HG02678 (cell line): ENCODE measurements at regions not wholly inside any gene's neighbourhood (a gene's known extent, or its start where the extent isn't known, plus 50 kb on each side); places are given as distances from the start of the nearest gene placed in this dataset.
A peak's percentile ranks its signal among the peaks of the same experiment; 100 is the strongest.

Experiments used
- ATAC-seq: cut with Tn5 transposase; IDR thresholded peaks from one replicate; pipeline ENCODE4 v1.9.1; 2021; ENCODE audit warnings: mild to moderate bottlenecking, moderate library complexity; ENCODE audit not compliant: unreplicated experiment

DNA sequence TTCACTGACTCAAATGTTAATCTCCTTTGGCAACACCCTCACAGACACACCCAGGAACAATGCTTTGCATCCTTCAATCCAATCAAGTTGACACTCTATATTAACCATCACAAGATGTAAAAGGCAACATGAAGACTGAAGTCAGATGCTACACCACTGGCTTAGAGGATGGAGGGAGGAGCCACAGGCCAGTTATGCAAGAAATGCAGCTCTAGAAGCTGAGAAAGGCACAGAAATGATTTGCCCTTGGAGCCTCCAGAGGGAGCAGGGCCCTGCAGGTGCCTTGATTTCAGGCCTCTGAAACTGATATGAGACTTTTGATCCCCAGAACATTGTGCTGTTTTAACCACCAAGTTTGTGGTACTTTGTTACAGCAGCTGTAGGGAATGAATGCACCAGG is 276.3 kb downstream of the KCNS3 start:
- no peak for ATAC-seq

DNA sequence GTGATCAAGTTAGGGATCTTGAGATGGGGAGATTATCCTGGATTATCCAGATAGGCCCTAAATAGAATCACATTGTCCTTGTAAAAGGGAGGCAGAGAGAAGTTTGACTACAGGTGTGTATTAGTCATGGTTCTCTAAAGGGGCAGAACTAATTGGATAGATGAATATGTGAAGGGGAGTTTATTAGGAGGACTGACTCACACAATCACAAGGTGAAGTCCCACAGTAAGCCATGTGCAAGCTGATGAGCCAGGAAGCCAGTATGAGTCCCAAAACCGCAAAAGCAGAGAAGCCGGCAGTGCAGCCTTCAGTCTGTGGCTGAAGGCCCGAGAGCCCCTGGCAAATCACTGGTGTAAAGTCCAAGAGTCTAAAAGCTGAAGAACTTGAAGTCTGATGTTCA is 275.8 kb downstream of the KCNS3 start:
- no peak for ATAC-seq

DNA sequence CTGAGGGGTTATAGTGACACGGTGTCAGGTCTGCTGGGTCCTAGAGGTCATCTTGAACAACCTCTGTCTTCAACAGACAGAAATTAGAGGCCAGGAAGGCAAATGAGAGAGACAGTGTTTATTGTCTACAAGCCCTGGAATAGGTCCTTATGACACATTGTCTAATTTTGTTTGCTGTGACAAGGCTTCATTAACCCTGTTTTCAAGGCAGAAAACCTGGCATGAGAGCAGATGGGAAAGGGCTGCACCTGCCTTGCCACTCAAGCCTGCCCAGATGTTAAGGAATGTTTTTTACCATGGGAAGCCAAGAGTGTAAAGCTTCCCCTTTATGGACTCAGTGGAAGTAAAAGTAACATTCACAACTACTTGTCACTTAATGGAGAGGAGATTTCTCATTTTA is 275.3 kb downstream of the KCNS3 start:
- ATAC-seq = no peak

DNA sequence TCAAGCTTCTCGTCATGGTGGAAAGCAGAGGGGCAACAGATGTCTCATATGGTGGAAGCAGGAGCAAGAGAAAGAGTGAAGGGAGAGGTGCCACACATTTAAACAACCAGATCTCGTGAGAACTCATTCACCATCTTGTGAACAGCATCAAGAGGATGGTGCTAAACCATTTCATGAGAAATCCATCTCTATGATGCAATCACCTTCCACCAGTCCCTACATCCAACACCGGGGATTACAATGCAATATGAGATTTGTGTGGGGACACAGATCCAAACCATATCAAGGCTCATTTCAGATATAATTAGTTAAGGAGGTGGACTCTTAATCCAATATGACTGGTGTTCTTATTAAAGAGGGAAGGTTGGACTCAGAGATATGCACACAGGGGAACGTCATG is 272.8 kb downstream of the KCNS3 start:
- no peak for ATAC-seq

DNA sequence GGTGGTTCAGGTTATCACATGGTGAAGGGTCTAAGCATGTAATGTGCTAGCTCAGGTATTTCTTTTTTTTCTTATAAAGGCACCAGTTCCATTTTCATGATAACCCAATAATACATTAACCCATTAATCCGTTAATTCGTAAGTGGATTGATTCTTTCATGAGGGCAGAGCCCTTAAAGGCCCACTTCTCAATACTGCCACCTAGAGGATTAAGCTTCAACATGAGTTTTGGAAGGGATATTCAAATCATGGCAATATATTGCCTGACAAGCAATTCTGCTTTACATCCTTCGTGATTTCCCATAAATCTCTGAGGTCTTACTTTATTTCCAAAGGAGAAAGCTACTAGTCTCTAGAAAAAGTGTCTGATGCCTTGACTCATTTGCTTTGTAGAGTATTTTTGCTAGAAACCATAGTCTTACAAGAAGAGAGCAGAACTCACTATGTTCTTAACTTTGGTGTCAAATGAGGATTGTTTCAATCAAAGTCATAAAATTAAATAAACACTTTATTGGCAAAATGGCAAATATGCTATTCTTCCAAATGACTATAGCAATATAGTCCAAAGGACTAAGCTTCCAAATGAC is 271.3 kb downstream of the KCNS3 start:
- peak; percentile 67 for ATAC-seq

DNA sequence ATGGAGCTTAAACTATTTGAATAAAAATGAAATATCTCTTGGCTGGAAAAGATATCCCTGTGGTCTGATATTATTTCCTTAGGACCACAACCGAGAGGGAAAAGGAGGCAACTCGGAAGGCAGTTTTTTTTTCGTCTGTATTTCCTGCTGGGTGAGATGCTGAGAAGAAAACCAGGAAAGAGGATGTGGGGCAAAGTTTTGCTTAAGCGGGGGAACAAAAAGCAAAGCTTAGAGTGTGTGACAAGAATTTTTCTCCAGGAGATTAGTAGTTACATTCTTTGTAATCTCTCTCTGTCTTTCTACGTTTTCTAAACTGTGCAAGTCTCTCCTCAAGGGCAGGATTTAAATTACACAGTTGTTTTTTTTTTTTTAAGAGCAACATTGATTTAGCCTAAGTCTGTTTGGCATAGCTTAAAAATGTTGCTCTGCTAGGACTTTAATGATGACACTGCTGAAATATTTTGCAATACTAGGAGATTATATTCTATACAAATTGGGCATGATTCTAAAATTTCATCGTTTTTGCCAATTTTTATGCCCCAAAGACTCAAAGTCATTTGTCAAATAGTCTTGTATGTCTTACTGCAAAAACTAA is 258.5 kb downstream of the KCNS3 start:
- no peak for ATAC-seq

DNA sequence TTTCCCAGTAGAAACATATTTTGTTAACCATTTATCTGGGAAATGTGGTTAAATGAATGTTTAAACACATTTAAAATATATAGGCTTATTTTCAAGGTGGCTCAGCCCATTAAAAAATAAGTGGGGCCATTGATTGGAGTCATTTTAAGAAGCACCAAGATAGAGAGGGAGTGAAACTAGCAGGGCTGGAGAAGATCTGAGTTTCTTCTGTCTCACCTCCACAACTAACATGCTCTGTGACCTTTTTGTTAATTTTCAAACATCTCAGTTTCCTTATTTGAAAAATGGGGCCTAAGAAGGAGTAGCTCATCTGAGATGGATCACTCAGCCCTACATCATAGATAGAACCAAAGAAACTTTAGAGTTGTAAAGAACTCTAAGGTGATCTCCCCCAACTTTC is 254.8 kb downstream of the KCNS3 start:
- no peak for ATAC-seq

DNA sequence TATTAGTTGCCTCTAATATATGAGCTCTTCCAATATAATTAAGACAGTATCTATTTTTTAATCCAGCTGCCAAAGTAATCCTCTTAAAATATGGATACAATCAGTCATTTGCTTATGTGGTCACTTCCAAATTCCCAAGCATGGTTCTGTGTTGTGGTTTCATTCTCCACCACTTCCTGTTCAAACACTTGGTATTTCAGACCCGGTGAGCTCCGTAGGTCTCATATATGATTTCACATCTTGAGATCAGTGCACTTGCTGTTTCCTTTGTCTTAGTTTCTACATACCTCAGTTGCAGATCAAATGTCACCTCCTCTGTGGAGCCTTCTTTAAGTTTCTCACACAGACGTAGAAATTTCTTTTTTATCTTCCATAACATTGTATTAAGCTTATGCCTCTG is 254.2 kb downstream of the KCNS3 start:
- no peak for ATAC-seq

DNA sequence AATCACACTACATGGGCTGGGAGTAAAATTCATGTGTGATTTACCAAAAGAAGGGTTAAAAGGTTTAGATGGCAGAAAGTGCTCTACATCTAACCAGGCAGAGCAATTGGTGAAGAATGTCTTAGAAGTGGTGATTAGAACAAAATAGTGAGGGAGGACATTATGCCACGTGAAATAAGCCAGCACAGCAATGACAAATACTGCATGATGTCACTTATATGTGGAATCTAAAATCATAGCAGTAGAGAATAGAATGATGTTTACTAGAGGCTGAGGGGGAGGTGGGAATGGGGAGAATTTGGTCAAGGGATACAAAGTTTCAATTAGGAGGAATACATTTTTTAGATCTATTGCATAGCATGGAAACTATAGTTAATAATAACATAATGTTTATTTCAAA is 253.3 kb downstream of the KCNS3 start:
- ATAC-seq = no peak

DNA sequence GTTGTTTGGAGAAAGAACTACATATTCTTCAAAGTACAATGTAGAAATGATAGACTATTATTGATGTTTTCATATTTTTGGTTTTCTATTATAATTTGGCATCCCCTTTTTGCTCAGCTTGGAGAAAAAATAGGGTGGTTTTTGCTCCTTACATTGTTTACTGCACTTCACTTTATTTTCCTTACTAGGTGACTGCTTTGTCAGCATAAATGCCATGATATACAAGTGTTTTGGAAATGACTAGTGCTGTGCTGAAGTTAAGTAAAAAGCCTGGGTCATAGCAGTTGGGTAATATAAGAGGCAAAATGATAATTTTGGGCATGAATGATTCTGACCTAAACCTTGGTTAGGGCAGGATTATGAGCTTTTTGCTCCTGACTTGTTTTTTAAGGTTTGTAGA is 250.9 kb downstream of the KCNS3 start:
- ATAC-seq = no peak

DNA sequence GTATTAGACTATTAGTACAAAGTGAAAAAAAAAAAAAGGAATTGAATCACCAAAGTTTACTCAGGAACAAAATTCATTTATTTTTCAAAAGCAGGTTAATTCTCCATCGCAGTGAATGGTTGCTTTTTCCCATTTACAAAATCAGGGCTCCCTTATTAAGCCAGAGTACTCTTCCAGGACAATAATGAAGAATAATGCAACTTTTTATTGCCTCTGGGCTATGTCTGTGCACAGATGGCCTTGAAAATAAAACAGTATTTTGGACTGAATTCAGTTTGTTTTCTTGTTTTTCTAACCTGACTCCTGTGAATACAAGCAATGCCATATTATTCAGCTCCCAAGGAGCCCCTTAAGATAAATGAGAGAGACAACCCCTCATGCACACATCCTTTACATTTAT is 246.8 kb downstream of the KCNS3 start:
- no peak for ATAC-seq

DNA sequence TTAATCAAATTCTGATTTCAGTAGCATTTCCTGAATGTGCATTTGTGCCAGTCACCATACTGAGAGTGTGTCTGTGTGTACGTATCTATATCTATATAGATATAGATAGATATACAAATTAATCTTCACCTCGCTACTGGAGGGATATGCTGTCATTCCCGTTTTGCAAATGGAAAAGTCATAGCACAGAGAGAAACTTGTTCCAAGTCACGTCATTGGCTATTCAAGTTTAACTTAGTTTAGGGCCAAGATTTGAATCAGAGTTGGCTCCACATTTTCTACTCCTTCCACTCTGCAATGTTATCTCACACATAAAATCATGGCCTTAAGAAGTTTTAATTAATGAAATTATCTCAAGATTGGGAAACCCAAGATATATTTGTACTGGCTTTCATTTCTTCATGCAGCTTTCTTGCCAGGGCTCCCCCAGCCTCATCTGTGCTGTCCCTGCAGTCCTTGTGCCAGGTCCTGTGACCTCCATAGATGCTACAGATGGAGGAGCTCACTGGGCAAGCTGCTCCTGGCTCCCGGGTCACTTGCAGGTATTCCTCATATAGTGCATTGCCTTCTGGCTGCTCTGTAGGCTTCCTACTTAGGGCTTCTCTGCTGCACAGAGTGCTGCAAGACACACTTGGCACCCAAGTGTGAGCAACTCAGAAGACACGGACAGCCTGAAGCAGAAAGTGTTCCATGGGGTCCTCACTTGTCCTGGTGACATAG is 245.8 kb downstream of the KCNS3 start:
- ATAC-seq = no peak

DNA sequence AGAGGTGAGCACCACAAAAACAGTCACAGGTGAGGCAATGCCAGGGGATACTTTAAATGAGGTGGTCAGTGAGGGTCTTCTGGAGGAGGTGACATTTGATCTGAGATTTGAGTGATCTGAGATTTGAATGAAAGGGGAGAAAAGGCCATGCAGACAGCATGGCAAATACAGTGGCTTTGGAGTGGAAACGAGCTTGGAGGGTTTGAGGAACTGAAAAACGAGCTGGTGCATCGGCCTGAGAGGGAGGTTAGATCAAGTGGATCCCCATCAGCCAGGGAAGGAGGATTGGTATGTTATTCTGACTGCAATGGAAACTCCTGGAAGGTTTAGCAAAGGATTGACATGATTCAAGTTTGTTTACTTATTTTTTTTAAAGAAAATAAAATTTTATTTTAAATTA is 245.1 kb downstream of the KCNS3 start:
- no peak for ATAC-seq

DNA sequence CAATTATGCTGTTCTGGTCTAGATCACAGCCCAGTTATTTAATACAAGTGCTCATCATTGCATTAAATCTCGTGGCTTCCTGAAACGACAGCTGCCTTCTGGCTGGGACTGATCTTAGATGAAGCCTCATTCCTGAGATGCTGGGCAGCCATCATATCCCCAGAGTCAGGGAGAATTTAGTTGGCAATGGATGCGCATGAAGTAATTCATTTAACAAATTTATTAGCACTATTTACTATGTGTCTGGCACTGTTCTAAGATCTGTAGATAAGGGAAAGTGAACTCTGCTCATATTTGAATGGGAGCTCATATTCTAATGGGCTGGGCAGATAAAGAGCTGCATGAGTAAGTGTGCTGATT is 244.7 kb downstream of the KCNS3 start:
- no peak for ATAC-seq

DNA sequence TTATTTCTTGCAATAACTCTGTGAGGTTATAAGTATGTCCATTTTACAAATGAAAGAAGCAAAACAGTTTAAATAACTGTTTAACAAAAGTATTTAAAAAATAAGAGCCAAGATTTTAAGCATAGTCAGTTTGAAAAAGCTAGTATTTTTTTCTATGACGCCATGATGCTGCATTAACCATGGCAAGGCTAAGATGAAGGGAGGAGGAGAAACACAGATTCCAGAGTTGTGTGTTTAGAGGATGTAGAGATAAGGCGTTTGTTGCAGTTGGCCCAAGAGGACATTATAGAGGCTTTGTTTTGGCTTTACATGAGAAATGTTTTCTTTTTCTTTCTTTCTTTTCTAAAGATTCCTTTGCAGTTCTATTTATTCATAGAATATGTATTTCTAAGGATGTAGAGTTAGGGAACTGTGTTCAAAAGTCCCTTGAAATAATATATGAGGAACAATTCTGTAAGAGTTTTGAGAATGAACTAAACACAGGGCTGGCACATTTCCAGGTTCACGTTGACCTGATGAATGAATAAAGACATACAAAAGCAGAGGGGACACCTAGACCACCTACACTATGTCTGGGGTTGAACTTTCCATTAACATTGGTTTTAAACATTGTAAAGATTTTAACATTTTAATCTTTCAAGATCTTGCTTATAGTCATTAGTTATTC is 244.2 kb downstream of the KCNS3 start:
- no peak for ATAC-seq

DNA sequence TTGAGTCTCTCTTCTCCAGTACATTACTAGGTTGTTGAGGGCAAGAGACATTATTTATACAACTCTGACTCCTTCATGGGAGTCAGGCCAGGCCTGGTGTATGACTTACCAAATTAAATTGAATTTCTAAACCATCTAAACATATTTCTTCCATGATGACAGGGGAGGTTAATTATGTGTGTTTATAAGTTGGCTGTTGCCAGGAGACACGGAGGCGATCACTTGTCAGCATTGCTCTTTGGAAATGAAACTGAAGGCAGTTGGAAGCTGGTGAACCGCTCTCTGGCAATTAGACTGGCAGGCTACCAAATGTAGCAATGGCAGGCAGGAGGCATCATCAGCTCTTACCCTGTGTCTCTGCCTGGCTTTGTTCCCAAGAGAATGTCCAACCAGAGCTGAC is 241.4 kb downstream of the KCNS3 start:
- ATAC-seq = no peak

DNA sequence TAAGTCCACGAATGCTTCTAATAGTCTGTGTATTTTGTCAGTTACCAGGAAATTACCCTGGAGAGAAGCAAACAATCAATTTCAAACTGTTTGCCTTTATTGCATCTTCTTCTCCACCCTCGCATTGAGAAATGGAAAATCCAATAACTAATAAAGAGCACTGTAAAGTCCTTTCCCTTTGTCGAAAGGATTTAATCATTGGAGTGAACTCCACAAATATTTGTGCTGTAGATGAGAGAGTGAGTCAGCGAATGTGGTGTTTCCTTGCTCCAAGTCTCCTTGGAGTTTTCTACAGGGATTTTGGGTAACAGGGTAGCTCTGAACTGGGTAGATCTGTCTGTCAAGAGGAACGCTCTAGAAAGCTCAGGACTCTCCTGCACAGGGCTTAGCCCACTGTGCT is 240.2 kb downstream of the KCNS3 start:
- no peak for ATAC-seq

DNA sequence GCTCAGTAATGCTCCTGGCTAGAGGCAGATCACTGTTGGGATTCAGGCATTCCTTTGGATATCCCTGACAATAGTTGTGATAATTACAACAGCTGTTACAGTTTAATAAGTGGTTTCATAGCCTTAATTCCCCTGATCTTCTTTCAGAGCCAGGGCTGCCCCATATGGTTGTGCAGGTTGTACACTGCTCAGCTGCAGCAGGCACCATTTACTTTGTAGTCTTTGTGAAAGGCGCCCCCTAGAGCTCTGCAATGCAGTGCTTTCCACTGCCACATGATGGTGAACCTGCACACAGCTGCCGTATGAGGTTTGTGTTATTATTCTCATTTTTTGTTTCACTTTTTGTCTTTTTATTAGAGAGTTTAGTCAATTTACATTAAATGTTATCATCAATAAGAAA is 239.1 kb downstream of the KCNS3 start:
- ATAC-seq = peak; percentile 96

DNA sequence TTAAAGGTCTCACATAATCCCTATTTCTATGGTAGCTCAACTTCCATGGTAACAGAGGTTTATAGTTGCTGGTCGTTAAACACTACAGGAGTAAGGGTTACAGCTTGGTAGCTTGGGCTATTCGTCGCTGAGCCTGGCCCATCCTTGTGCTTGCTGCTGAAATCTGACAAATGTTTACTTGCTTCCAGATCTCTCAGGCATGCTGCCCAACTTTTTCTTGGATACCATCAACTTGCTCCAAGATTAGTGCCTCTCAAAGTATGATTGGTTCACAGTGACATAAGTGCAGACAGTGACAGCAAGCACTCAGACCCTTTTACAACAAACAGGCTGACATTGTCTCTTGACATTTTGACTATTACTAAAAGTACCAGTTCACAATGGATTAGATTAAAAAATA is 231.8 kb downstream of the KCNS3 start:
- no peak for ATAC-seq

DNA sequence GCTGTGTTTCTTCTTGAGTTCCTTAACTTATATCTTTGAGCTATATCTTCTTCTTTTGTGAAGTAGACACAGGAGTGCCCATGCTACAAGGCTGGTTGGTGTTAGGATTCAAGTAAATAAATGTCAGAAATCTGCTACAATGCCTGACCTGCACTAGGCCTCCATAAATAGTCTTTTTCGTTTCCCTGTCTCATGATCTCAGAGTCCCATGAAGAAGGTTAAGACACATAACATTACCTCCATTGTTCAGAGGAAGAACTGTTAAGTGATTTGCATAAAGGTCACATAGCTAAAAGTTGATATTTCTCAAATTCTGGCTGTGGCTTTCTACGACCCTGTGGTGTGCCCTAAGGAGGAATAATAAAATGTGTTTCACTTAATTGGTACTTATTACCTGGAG is 228.4 kb downstream of the KCNS3 start:
- ATAC-seq = no peak

DNA sequence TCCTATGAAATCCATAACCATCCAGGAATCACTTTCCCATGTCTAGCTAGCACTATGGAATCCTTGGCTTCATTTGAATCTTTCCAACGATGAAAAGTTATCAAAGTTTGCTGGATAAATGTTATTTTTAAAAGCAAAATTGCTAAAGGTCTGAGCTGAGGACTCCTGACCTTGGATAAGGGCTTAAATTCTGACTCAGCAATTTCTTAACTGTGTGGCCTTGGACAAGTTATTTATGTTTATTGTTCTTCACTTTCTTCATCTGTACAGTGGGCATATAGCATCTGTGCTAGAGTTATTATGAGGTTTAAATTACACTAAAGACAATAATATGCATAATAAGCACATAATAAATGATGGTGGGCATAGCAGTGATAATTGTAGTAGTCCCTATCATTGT is 227.5 kb downstream of the KCNS3 start:
- ATAC-seq = no peak

DNA sequence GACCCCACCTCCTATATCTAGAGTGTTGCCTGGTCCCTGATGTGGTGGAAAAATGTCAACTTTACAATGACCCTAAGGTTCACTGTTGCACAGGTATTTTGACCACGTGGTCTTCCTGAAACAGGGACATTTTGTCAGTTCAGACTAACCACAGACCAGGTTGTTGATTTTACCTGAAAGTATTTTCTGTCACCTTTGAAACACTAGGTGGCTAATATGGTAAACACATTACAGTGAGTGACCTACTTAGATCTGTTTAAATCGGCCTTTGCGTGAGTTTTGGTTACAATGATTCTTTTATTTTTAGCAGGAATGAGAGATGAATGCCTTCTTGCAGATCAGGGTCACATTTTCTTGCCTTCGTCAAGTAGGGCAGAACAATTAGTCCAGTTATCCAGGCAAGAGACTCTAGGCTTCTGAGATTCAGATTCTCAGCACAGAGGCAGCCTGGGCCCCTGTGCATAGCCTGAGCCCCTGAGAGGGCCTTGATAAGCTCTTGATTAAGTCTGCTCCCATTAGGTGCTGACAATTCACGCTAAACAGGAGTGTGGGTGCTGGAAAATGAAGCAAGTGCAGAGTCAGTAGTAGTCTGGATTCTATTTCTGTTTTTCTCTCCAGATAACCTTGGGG is 226.2 kb downstream of the KCNS3 start:
- no peak for ATAC-seq
